Muscle layer of duodenum (tissue), 2 donors: ENCODE measurements at regions not wholly inside any gene's neighbourhood (a gene's known extent, or its start where the extent isn't known, plus 50 kb on each side); places are given as distances from the start of the nearest gene placed in this dataset.

Experiments
- H3K27ac ChIP-seq: one replicate; pipeline ENCODE4 v1.7.0; 2013; ENCODE audit warnings: mild to moderate bottlenecking, low read length
- H3K27me3 ChIP-seq: one replicate; pipeline ENCODE4 v1.7.0; 2013; ENCODE audit warnings: low read depth, mild to moderate bottlenecking, control low read depth, low read length
- H3K36me3 ChIP-seq, 2 donors: one replicate each; pipeline ENCODE4 v1.7.0; 2013; ENCODE audit warnings: low read length in 2 of 2, control low read depth in 1 of 2, mild to moderate bottlenecking in 1 of 2; ENCODE audit not compliant: insufficient read depth in 2 of 2, control insufficient read depth in 1 of 2
- H3K4me1 ChIP-seq, 2 donors: one replicate each; pipeline ENCODE4 v1.7.0; 2013; ENCODE audit warnings: low read length in 2 of 2, mild to moderate bottlenecking in 2 of 2, control low read depth in 1 of 2, moderate library complexity in 1 of 2; ENCODE audit not compliant: insufficient read depth in 2 of 2, control insufficient read depth in 1 of 2
- H3K4me3 ChIP-seq, 2 donors: one replicate each; pipeline ENCODE4 v1.7.0; 2013; ENCODE audit warnings: low read length in 2 of 2, low read depth in 1 of 2, mild to moderate bottlenecking in 1 of 2
- H3K9me3 ChIP-seq, 2 donors: one replicate each; pipeline ENCODE4 v1.7.0; 2013; ENCODE audit warnings: low read length in 2 of 2, control low read depth in 1 of 2, mild to moderate bottlenecking in 1 of 2; ENCODE audit not compliant: control insufficient read depth in 1 of 2
- donor health status: healthy.

GRCh38 chr15:67005294-67005996 is 60.0 kb upstream of the SMAD3 start:
- Histone ChIP-seq H3K36me3 (no peaks in the 10 kb centered on the region), H3K27me3 (no peaks in the 10 kb centered on the region), H3K27ac (no peak overlapping the region), H3K4me3 (no peak overlapping the region), H3K4me1 (no peaks in the 10 kb centered on the region), H3K9me3 (no peaks in the 10 kb centered on the region)

GRCh38 chr15:67006083-67007065 is 59.0 kb upstream of the SMAD3 start:
- Histone ChIP-seq H3K27ac (no peak overlapping the region), H3K4me1 (no peaks in the 10 kb centered on the region), H3K9me3 (no peaks in the 10 kb centered on the region), H3K36me3 (no peaks in the 10 kb centered on the region), H3K4me3 (no peak overlapping the region), H3K27me3 (no peaks in the 10 kb centered on the region)

DNA sequence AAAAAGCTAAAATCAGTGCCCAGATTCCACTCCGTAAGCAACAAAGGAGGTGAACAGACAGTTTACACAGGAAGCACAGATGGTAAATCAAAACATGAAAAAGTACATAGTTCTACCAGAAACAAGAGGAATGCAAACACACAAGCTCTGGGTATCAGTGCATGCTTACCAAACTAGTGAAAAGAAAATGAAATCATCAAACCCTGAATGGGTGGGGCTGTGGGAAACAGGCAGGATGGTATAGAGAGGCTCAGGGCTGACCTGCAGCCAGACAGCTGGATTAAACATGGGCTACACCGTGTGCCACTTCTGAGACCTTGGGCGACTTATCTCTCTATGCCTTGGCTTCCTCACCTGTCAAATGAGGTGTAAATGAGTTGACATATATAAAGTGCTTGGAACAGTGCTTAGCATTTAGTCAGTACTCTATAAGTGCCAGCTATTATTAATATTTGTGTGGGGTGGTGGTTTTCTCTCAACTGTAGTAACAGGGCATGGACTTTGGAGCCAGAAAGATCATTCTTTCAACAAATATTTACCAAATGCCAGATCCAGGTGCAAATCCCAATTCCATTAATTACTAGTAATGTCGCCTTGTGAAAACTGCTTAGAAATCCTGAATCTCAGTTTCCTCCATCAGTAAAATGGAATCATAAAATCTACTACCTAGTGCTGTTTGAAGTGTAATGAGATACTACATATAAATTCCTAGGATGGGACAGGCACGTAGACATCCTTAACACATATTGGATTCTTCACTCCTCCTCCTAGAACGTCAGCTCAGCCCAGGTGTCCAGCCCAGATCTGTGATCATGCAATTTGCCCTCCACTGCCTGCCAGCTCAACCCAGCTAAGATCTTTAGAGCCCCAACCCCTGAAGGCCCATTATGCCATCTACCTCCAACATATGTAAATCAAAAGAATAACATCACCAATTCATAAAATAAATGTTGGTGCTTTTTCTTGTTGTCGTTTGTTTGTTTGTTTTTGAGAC is 55.5 kb upstream of the SMAD3 start:
- Histone ChIP-seq H3K27ac (no peak overlapping the region), H3K4me3 (no peak overlapping the region), H3K9me3 (no peaks in the 10 kb centered on the region), H3K27me3 (no peaks in the 10 kb centered on the region), H3K36me3 (no peaks in the 10 kb centered on the region), H3K4me1 (no peaks in the 10 kb centered on the region)

DNA sequence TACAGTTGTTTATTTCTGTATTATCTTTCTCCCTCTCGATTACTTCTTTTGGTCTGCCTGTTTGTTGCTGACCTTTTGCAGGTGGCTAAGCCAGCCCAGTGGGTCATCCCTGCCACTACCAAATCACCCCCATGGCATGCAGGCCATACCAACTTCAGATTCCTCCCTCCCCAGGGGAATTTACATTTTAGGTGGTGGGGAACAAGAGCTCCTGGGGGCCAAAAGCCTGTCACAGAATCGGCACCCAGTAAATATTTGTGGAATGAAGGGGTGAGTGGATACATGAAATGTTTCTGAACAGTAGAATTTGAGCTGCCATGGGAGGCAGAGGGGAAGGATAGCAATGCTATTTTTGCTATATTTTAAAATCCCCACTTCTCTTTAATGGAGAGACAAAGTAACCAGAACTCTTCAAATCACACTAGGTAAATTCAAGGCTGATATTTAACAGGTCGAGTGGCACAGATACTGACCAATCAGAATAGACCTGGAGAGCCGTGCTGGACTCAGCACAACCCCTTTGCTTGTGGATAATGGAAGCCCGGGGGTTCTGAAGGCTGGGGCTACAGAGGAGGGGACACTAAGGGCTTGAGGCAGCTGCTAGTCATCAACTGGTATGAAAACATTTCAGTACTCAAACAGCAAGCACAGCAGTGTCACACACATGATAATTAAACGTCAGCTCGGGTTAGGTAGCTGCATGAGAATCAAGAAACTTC is 54.3 kb upstream of the SMAD3 start:
- Histone ChIP-seq H3K36me3 (no peaks in the 10 kb centered on the region), H3K9me3 (no peaks in the 10 kb centered on the region), H3K4me1 (no peaks in the 10 kb centered on the region), H3K27ac (no peak overlapping the region), H3K4me3 (no peak overlapping the region), H3K27me3 (no peaks in the 10 kb centered on the region)

GRCh38 chr15:67011617-67012005 is 53.8 kb upstream of the SMAD3 start:
- no peaks in the 10 kb centered on the region for H3K9me3 ChIP-seq
- H3K27me3 ChIP-seq, result no peaks in the 10 kb centered on the region
- no peaks in the 10 kb centered on the region for H3K4me1 ChIP-seq
- H3K27ac ChIP-seq, result no peak overlapping the region
- H3K4me3 ChIP-seq, result no peak overlapping the region
- H3K36me3 ChIP-seq, result no peaks in the 10 kb centered on the region

DNA sequence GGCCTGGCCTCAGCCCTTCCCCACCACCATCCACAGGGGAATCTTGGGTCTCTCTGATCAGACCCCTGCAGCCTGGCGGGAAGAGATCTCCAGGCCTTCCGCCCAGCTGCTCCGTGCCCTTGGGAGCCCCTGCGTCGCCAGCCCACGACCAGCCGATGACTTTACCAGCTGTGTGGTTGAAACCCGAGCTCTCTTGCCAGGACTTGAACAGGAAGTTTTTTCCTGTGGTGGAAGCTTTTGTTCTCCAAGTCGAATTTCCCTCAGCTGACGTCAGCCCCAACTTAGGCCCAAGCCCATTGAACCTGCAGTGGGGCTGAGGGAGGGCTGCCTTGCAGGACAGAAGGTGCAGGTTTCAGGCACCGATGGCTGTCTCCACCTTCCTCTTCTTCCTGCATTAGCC is 51.7 kb upstream of the SMAD3 start:
- Histone ChIP-seq H3K36me3 (no peaks in the 10 kb centered on the region), H3K4me3 (no peak overlapping the region), H3K4me1 (no peaks in the 10 kb centered on the region), H3K27ac (no peak overlapping the region), H3K27me3 (no peaks in the 10 kb centered on the region), H3K9me3 (no peaks in the 10 kb centered on the region)
